Immature natural killer cell (primary cell): ENCODE measurements at regions not wholly inside any gene's neighbourhood (a gene's known extent, or its start where the extent isn't known, plus 50 kb on each side); places are given as distances from the start of the nearest gene placed in this dataset.

Experiments
- DNase-seq, 3 donors: peaks; one replicate each; pipeline ENCODE4 v3.0.0; 2022; ENCODE audit warnings: mixed read lengths in 1 of 3
- H3K27ac Mint-ChIP-seq, 6 donors: one replicate each; pipeline ENCODE4 v1.8.0; 2020; ENCODE audit warnings: mixed read lengths in 6 of 6, mild to moderate bottlenecking in 5 of 6, inconsistent platforms in 4 of 6, moderate library complexity in 3 of 6
- H3K27me3 Mint-ChIP-seq, 3 donors: one replicate each; pipeline ENCODE4 v1.8.0; 2020 to 2021; ENCODE audit warnings: low read depth in 3 of 3, mild to moderate bottlenecking in 3 of 3, mixed read lengths in 3 of 3, moderate library complexity in 3 of 3, inconsistent platforms in 1 of 3
- H3K36me3 Mint-ChIP-seq, 3 donors: one replicate each; pipeline ENCODE4 v1.8.0; 2020; ENCODE audit warnings: mixed read lengths in 3 of 3, inconsistent platforms in 2 of 3, mild to moderate bottlenecking in 2 of 3
- H3K4me1 Mint-ChIP-seq, 2 donors: one replicate each; pipeline ENCODE4 v1.8.0; 2020; ENCODE audit warnings: inconsistent platforms in 2 of 2, mild to moderate bottlenecking in 2 of 2, mixed read lengths in 2 of 2, moderate library complexity in 1 of 2
- H3K4me3 Mint-ChIP-seq, 5 donors: one replicate each; pipeline ENCODE4 v1.8.0; 2020; ENCODE audit warnings: mild to moderate bottlenecking in 5 of 5, mixed read lengths in 5 of 5, inconsistent platforms in 3 of 5, moderate library complexity in 3 of 5
- H3K9me3 Mint-ChIP-seq, 6 donors: one replicate each; pipeline ENCODE4 v1.8.0; 2020; ENCODE audit warnings: mild to moderate bottlenecking in 6 of 6, mixed read lengths in 6 of 6, inconsistent platforms in 4 of 6, moderate library complexity in 3 of 6

GRCh38 chr16:17568239-17568638 lies 97.5 kb upstream of the XYLT1 start:
- Mint-ChIP-seq H3K4me1 (no peaks in the 10 kb centered on the region), H3K27ac (no peak overlapping the region), H3K27me3 (peaks cover 2 to 10% (median 2%) of the 10 kb centered on the region in 3 donors), H3K36me3 (no peaks in the 10 kb centered on the region), H3K4me3 (no peak overlapping the region), H3K9me3 (no peaks in the 10 kb centered on the region)
- DNase-seq: no peak

GRCh38 chr16:17567455-17567854 lies 96.7 kb upstream of the XYLT1 start:
- Mint-ChIP-seq H3K4me3 (no peak overlapping the region), H3K4me1 (no peaks in the 10 kb centered on the region), H3K27me3 (peaks cover 2 to 10% (median 2%) of the 10 kb centered on the region in 3 donors), H3K27ac (no peak overlapping the region), H3K36me3 (no peaks in the 10 kb centered on the region), H3K9me3 (no peaks in the 10 kb centered on the region)
- no peak for DNase-seq

GRCh38 chr16:17566656-17567450 lies 96.1 kb upstream of the XYLT1 start:
- H3K4me1 Mint-ChIP-seq: no peaks in the 10 kb centered on the region
- DNase-seq: no peak
- no peak overlapping the region for H3K27ac Mint-ChIP-seq
- no peaks in the 10 kb centered on the region for H3K9me3 Mint-ChIP-seq
- H3K4me3 Mint-ChIP-seq: no peak overlapping the region
- peaks cover 2 to 10% (median 6%) of the 10 kb centered on the region in 3 donors for H3K27me3 Mint-ChIP-seq
- no peaks in the 10 kb centered on the region for H3K36me3 Mint-ChIP-seq

GRCh38 chr16:17566075-17566474 lies 95.3 kb upstream of the XYLT1 start:
- H3K27ac Mint-ChIP-seq: no peak overlapping the region
- no peaks in the 10 kb centered on the region for H3K9me3 Mint-ChIP-seq
- no peak for DNase-seq
- H3K27me3 Mint-ChIP-seq: peaks cover 2 to 10% (median 6%) of the 10 kb centered on the region in 3 donors
- H3K4me3 Mint-ChIP-seq: no peak overlapping the region
- H3K36me3 Mint-ChIP-seq: no peaks in the 10 kb centered on the region
- H3K4me1 Mint-ChIP-seq: no peaks in the 10 kb centered on the region

GRCh38 chr16:17565605-17566004 lies 94.8 kb upstream of the XYLT1 start:
- Mint-ChIP-seq H3K4me1 (no peaks in the 10 kb centered on the region), H3K9me3 (no peaks in the 10 kb centered on the region), H3K27ac (no peak overlapping the region), H3K36me3 (no peaks in the 10 kb centered on the region), H3K4me3 (no peak overlapping the region), H3K27me3 (peaks cover 2 to 10% (median 6%) of the 10 kb centered on the region in 3 donors)
- no peak for DNase-seq

- Mint-ChIP-seq H3K27me3 (peaks cover 3 to 10% (median 8%) of the 10 kb centered on the region in 3 donors), H3K36me3 (no peaks in the 10 kb centered on the region), H3K4me3 (no peak overlapping the region), H3K4me1 (no peaks in the 10 kb centered on the region), H3K9me3 (no peaks in the 10 kb centered on the region), H3K27ac (no peak overlapping the region)
- DNase-seq: no peak
Measured at GRCh38 chr16:17564856-17565255, 94.1 kb upstream of the XYLT1 start.

GRCh38 chr16:17563323-17564091 lies 92.7 kb upstream of the XYLT1 start:
- no peak overlapping the region for H3K27ac Mint-ChIP-seq
- no peak overlapping the region for H3K4me3 Mint-ChIP-seq
- no peaks in the 10 kb centered on the region for H3K9me3 Mint-ChIP-seq
- H3K27me3 Mint-ChIP-seq: peaks cover 2 to 10% (median 8%) of the 10 kb centered on the region in 3 donors
- H3K36me3 Mint-ChIP-seq: no peaks in the 10 kb centered on the region
- no peak for DNase-seq
- H3K4me1 Mint-ChIP-seq: no peaks in the 10 kb centered on the region

- Mint-ChIP-seq H3K27ac (no peak overlapping the region), H3K36me3 (no peaks in the 10 kb centered on the region), H3K9me3 (no peaks in the 10 kb centered on the region), H3K4me3 (no peak overlapping the region), H3K4me1 (no peaks in the 10 kb centered on the region), H3K27me3 (peaks cover 2 to 11% (median 9%) of the 10 kb centered on the region in 3 donors)
- no peak for DNase-seq
Measured at GRCh38 chr16:17561056-17561455, 90.3 kb upstream of the XYLT1 start.

GRCh38 chr16:17560548-17560947 lies 89.8 kb upstream of the XYLT1 start:
- Mint-ChIP-seq H3K36me3 (no peaks in the 10 kb centered on the region), H3K27me3 (peaks cover 2 to 11% (median 9%) of the 10 kb centered on the region in 3 donors)

GRCh38 chr16:17559394-17559793 lies 88.6 kb upstream of the XYLT1 start:
- Mint-ChIP-seq H3K9me3 (no peaks in the 10 kb centered on the region), H3K4me1 (no peaks in the 10 kb centered on the region), H3K36me3 (no peaks in the 10 kb centered on the region), H3K27me3 (peaks cover 4 to 13% (median 12%) of the 10 kb centered on the region in 3 donors), H3K4me3 (no peak overlapping the region), H3K27ac (no peak overlapping the region)
- DNase-seq: no peak

More at GRCh38 chr16:17560548-17560947, 89.8 kb upstream of the XYLT1 start:
- Mint-ChIP-seq H3K9me3 (no peaks in the 10 kb centered on the region), H3K4me3 (no peak overlapping the region), H3K27ac (no peak overlapping the region), H3K4me1 (no peaks in the 10 kb centered on the region)
- DNase-seq: no peak

- no peak for DNase-seq
- Mint-ChIP-seq H3K9me3 (no peaks in the 10 kb centered on the region), H3K27ac (no peak overlapping the region), H3K4me1 (no peaks in the 10 kb centered on the region), H3K27me3 (peaks cover 8 to 11% (median 11%) of the 10 kb centered on the region in 3 donors), H3K4me3 (no peak overlapping the region), H3K36me3 (no peaks in the 10 kb centered on the region)
Measured at GRCh38 chr16:17557949-17558348, 87.2 kb upstream of the XYLT1 start.

- no peaks in the 10 kb centered on the region for H3K9me3 Mint-ChIP-seq
- peaks cover 11% of the 10 kb centered on the region in 3 donors for H3K27me3 Mint-ChIP-seq
- DNase-seq: no peak
- no peaks in the 10 kb centered on the region for H3K4me1 Mint-ChIP-seq
- no peaks in the 10 kb centered on the region for H3K36me3 Mint-ChIP-seq
- no peak overlapping the region for H3K4me3 Mint-ChIP-seq
- no peak overlapping the region for H3K27ac Mint-ChIP-seq
Measured at GRCh38 chr16:17557480-17557879, 86.7 kb upstream of the XYLT1 start.

GRCh38 chr16:17556276-17557052 lies 85.7 kb upstream of the XYLT1 start:
- Mint-ChIP-seq H3K4me3 (no peak overlapping the region), H3K27me3 (peaks cover 4 to 11% (median 11%) of the 10 kb centered on the region in 3 donors), H3K9me3 (no peaks in the 10 kb centered on the region), H3K36me3 (no peaks in the 10 kb centered on the region), H3K27ac (no peak overlapping the region), H3K4me1 (no peaks in the 10 kb centered on the region)
- DNase-seq: no peak

GRCh38 chr16:17555176-17555575 lies 84.4 kb upstream of the XYLT1 start:
- no peak overlapping the region for H3K27ac Mint-ChIP-seq
- no peaks in the 10 kb centered on the region for H3K4me1 Mint-ChIP-seq
- H3K27me3 Mint-ChIP-seq: peaks cover 3 to 12% (median 11%) of the 10 kb centered on the region in 3 donors
- H3K36me3 Mint-ChIP-seq: no peaks in the 10 kb centered on the region
- DNase-seq: no peak
- H3K4me3 Mint-ChIP-seq: no peak overlapping the region
- H3K9me3 Mint-ChIP-seq: no peaks in the 10 kb centered on the region
